ENCODE measurements at regions not wholly inside any gene's neighbourhood (a gene's known extent, or its start where the extent isn't known, plus 50 kb on each side); places are given as distances from the start of the nearest gene placed in this dataset.

DNA sequence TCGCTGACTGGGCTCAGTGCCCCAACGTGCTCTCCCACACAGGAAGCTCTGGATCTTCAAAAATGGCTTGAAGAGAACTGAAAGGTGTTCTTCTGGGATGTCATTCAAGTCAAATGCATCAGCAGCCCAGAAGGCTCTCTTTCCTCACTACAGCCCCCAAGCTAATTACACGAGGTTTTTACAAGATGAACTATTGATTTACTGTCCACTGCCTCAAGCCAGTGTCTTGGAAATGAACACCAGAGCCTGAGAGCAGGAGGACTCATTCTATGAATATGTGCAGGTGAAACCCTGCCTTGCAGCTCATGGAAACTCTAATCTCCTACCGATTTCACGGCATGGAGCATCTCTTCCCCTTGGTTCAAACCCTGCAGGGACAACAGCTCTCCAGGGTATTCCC is 98.9 kb upstream of the CST7 start:
- no peak for TF ChIP-seq POLR2A (IDR thresholded peaks at IDR 0.05; ENCODE audit: low read depth, low read length)
- TF ChIP-seq POLR2AphosphoS5 (IDR thresholded peaks at IDR 0.05; ENCODE audit: low read depth, low read length), result no peak
- no peak for TF ChIP-seq TAF1 (IDR thresholded peaks at IDR 0.05; ENCODE audit: low read depth, low read length)
- TF ChIP-seq SPI1 (IDR thresholded peaks at IDR 0.05; ENCODE audit: low read depth, low read length), result no peak
- no peak for TF ChIP-seq PAX5 (IDR thresholded peaks at IDR 0.05; ENCODE audit: insufficient read depth, low read length, severe bottlenecking)
- TF ChIP-seq POU2F2 (IDR thresholded peaks at IDR 0.05; ENCODE audit: low read depth, low read length), result no peak

All from GM12891 (cell line).